HepG2 (cell line): ENCODE measurements at regions not wholly inside any gene's neighbourhood (a gene's known extent, or its start where the extent isn't known, plus 50 kb on each side); places are given as distances from the start of the nearest gene placed in this dataset.

Experiments used
- ATAC-seq: fragments of 200-7000 bp; cut with Tn5 transposase; 3 replicates; pipeline ENCODE4 v1.9.1; 2020; ENCODE audit warnings: mild to moderate bottlenecking, moderate library complexity
- BruUV-seq: library from RNA; stranded (reverse); fragments of 400-500 nt; replicated peaks from 2 replicates; lab custom pipeline; 2021; lab: Mats Ljungman, UMichigan
- CTCF ChIA-PET: fragments of 300-600 bp; formaldehyde crosslinking; extraction: SDS; loops from one replicate; lab custom pipeline; 2021; ENCODE audit warnings: low total read pairs, inconsistent platforms, low intra/inter-chr PET ratio; lab: Yijun Ruan, JAX
- POLR2A ChIA-PET: fragments of 350-600 bp; sonication (Branson Sonifier 250); formaldehyde crosslinking; loops from one replicate; lab custom pipeline; 2020; ENCODE audit warnings: antibody characterized with exemption, inconsistent platforms; lab: Yijun Ruan, JAX
- DNase-seq: peaks from one replicate; pipeline ENCODE4 v3.0.0-alpha.2; 2015; ENCODE audit warnings: low spot score
- FAIRE-seq: peaks from 3 replicates; lab custom pipeline; 2011; peaks lifted over from hg19 to GRCh38; lab: Jason Lieb, UNC
- H2AFZ ChIP-seq: one replicate; pipeline ENCODE4 v1.6.1; 2011; ENCODE audit warnings: low read length, inconsistent platforms
- H3K27ac ChIP-seq: fragments of 300-600 bp; 3 replicates; pipeline ENCODE4 v1.8.0; 2011; ENCODE audit warnings: mixed run types, mild to moderate bottlenecking, mixed read lengths, low read length, inconsistent platforms; ENCODE audit not compliant: insufficient read depth; ENCODE audit errors: extremely low read length
- H3K27me3 ChIP-seq, 2 experiments: fragments of 200-600 bp in 1 of 2; 2 replicates in 1 of 2; 3 replicates in 1 of 2; pipeline versions ENCODE4 v1.6.0 to v1.8.0; 2011; ENCODE audit warnings: low read length in 2 of 2, mild to moderate bottlenecking in 2 of 2, moderate library complexity in 2 of 2, inconsistent platforms in 1 of 2; ENCODE audit not compliant: insufficient read depth in 2 of 2, control insufficient read depth in 1 of 2
- H3K36me3 ChIP-seq, 2 experiments: fragments of 200-600 bp in 1 of 2; replicated peaks in 1 of 2; 2 replicates in 1 of 2; 3 replicates in 1 of 2; pipeline versions ENCODE4 v1.5.1 to v1.8.0; 2011; ENCODE audit warnings: low read length in 2 of 2, inconsistent platforms in 1 of 2; ENCODE audit not compliant: insufficient read depth in 2 of 2, control insufficient read depth in 1 of 2
- H3K4me1 ChIP-seq: 2 replicates; pipeline ENCODE4 v1.5.1; 2012; ENCODE audit warnings: low read length, inconsistent platforms; ENCODE audit not compliant: insufficient read depth
- H3K4me2 ChIP-seq: 2 replicates; pipeline ENCODE4 v1.6.0; 2011; ENCODE audit warnings: low read depth, low read length, inconsistent platforms
- H3K4me3 ChIP-seq, 3 experiments: fragments of 200-600 bp in 1 of 3; sonication (generic), shearing (Covaris generic) in 1 of 3; replicated peaks in 1 of 3; 2 replicates each; pipeline ENCODE4 v1.5.1; 2011 to 2016; ENCODE audit warnings: low read length in 3 of 3, inconsistent platforms in 2 of 3, low read depth in 2 of 3, mild to moderate bottlenecking in 2 of 3, control low read depth in 1 of 3, mixed read lengths in 1 of 3; ENCODE audit not compliant: insufficient read depth in 1 of 3
- H3K79me2 ChIP-seq: one replicate; pipeline ENCODE4 v1.6.1; 2011; ENCODE audit warnings: low read length, inconsistent platforms; ENCODE audit not compliant: insufficient read depth
- H3K9ac ChIP-seq: 2 replicates; pipeline ENCODE4 v1.6.0; 2011; ENCODE audit warnings: mild to moderate bottlenecking, low read depth, low read length, inconsistent platforms; ENCODE audit not compliant: insufficient read depth
- H3K9me3 ChIP-seq: 2 replicates; pipeline ENCODE4 v1.5.1; 2012; ENCODE audit warnings: mild to moderate bottlenecking, low read length
- H4K20me1 ChIP-seq: 2 replicates; pipeline ENCODE4 v1.6.0; 2011; ENCODE audit warnings: inconsistent platforms, mild to moderate bottlenecking, low read length, moderate library complexity; ENCODE audit not compliant: insufficient read depth
- KLF16 ChIP-seq, 2 experiments: sonication (generic) in 1 of 2; formaldehyde crosslinking in 1 of 2; IDR thresholded peaks; 2 replicates each; pipeline versions ENCODE4 v1.6.1 to v1.8.0; 2016 to 2023; ENCODE audit warnings: missing genetic modification reagents in 2 of 2, missing compliant biosample characterization in 1 of 2
- KMT2B ChIP-seq: IDR thresholded peaks from 2 replicates; pipeline ENCODE4 v1.6.1; 2016; ENCODE audit warnings: missing genetic modification reagents, missing compliant biosample characterization
- NFATC3 ChIP-seq: sonication (generic); formaldehyde crosslinking; IDR thresholded peaks from 2 replicates; pipeline ENCODE4 v1.5.1; 2020; ENCODE audit warnings: mild to moderate bottlenecking, missing genetic modification reagents
- PCBP1 ChIP-seq: fragments of 200-400 bp; formaldehyde crosslinking; IDR thresholded peaks from 2 replicates; pipeline ENCODE4 v1.6.1; 2017; ENCODE audit warnings: mild to moderate bottlenecking, low read depth, low read length, borderline replicate concordance
- RBAK ChIP-seq: sonication (generic); formaldehyde crosslinking; IDR thresholded peaks from 2 replicates; pipeline ENCODE4 v1.5.1; 2020; ENCODE audit warnings: mild to moderate bottlenecking, missing genetic modification reagents
- SMYD3 ChIP-seq: sonication (generic); formaldehyde crosslinking; IDR thresholded peaks from 2 replicates; pipeline ENCODE4 v1.8.1; 2023; ENCODE audit warnings: mild to moderate bottlenecking, missing genetic modification reagents
- THRA ChIP-seq: sonication (generic); formaldehyde crosslinking; IDR thresholded peaks from 2 replicates; pipeline ENCODE4 v1.4.0; 2020; ENCODE audit warnings: missing genetic modification reagents, borderline replicate concordance
- ZBTB21 ChIP-seq: sonication (generic); formaldehyde crosslinking; IDR thresholded peaks from 2 replicates; pipeline ENCODE4 v1.4.0; 2020; ENCODE audit warnings: missing genetic modification reagents
- ZBTB3 ChIP-seq: sonication (generic); formaldehyde crosslinking; IDR thresholded peaks from 2 replicates; pipeline ENCODE4 v1.4.0; 2020; ENCODE audit warnings: low read depth, mild to moderate bottlenecking, moderate library complexity, missing genetic modification reagents, borderline replicate concordance
- ZKSCAN8 ChIP-seq: IDR thresholded peaks from 2 replicates; pipeline ENCODE4 v1.6.1; 2016; ENCODE audit warnings: borderline replicate concordance, missing genetic modification reagents, missing compliant biosample characterization
- ZNF180 ChIP-seq: sonication (generic); formaldehyde crosslinking; IDR thresholded peaks from 2 replicates; pipeline ENCODE4 v1.4.0; 2020; ENCODE audit warnings: low read depth, missing genetic modification reagents, borderline replicate concordance
- ZNF292 ChIP-seq: sonication (generic); formaldehyde crosslinking; IDR thresholded peaks from 2 replicates; pipeline ENCODE4 v1.8.1; 2022; ENCODE audit warnings: mild to moderate bottlenecking, low read depth, missing genetic modification reagents, borderline replicate concordance
- ZNF556 ChIP-seq: sonication (generic); formaldehyde crosslinking; IDR thresholded peaks from 2 replicates; pipeline ENCODE4 v1.4.0; 2020; ENCODE audit warnings: mild to moderate bottlenecking, missing genetic modification reagents, borderline replicate concordance
- ZNF879 ChIP-seq: sonication (generic); formaldehyde crosslinking; IDR thresholded peaks from 2 replicates; pipeline ENCODE4 v1.8.1; 2023; ENCODE audit warnings: missing genetic modification reagents
- ZNF891 ChIP-seq: sonication (generic); formaldehyde crosslinking; IDR thresholded peaks from 2 replicates; pipeline ENCODE4 v1.5.0; 2020; ENCODE audit warnings: mild to moderate bottlenecking, missing genetic modification reagents
- WGBS: methylation state at CpG from one replicate; pipeline ENCODE4 v1.1.6; 2017; ENCODE audit warnings: low lambda C conversion rate; 5-methylcytosine and 5-hydroxymethylcytosine counted together
- in situ Hi-C: cut with HindIII; loops from 2 replicates; pipeline ENCODE4 v1.10.0; 2017; ENCODE audit warnings: low pct_unique_long_range_greater_than_20kb; ENCODE audit not compliant: extremely low pct_ligation_motif_present
- intact Hi-C: fragments of 100-400 bp; cut with micrococcal nuclease; formaldehyde crosslinking; loops from one replicate; pipeline ENCODE4 v1.10.0; 2022; ENCODE audit not compliant: unreplicated experiment
- TF ChIP-seq, protein P1 (sequence below): sonication (generic); formaldehyde crosslinking; IDR thresholded peaks from 2 replicates; pipeline ENCODE4 v1.4.0; 2020; ENCODE audit warnings: missing genetic modification reagents
- TF ChIP-seq, protein P2 (sequence below): sonication (generic); formaldehyde crosslinking; IDR thresholded peaks from 2 replicates; pipeline ENCODE4 v1.5.1; 2020; ENCODE audit warnings: mild to moderate bottlenecking, missing genetic modification reagents

DNA sequence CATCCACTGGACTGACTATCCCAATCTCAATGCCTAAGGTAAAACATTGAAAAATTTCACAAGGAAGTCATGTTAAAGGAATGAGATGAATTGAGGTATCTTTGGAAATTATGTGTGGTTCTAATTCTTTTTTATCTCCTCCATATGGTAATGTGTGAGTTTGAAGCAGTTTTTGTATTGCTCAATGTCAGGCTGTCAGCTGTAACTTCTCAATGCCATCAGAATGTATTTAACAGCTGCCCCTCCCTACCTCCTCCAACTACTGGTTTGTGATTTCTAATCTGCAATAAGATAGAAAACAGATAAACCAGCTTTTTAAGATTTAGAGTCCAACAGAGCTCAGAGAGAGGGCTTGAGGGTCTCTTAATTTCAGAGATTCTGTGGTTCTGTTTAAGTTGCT lies 1005.8 kb upstream of the ADGRB3 start (continued):
- TF ChIP-seq, protein P1, sequence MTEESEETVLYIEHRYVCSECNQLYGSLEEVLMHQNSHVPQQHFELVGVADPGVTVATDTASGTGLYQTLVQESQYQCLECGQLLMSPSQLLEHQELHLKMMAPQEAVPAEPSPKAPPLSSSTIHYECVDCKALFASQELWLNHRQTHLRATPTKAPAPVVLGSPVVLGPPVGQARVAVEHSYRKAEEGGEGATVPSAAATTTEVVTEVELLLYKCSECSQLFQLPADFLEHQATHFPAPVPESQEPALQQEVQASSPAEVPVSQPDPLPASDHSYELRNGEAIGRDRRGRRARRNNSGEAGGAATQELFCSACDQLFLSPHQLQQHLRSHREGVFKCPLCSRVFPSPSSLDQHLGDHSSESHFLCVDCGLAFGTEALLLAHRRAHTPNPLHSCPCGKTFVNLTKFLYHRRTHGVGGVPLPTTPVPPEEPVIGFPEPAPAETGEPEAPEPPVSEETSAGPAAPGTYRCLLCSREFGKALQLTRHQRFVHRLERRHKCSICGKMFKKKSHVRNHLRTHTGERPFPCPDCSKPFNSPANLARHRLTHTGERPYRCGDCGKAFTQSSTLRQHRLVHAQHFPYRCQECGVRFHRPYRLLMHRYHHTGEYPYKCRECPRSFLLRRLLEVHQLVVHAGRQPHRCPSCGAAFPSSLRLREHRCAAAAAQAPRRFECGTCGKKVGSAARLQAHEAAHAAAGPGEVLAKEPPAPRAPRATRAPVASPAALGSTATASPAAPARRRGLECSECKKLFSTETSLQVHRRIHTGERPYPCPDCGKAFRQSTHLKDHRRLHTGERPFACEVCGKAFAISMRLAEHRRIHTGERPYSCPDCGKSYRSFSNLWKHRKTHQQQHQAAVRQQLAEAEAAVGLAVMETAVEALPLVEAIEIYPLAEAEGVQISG (CRISPR knock-in tag), result no peak
- TF ChIP-seq ZBTB3, result no peak

GRCh38 chr6:67615796-67616195 lies 1019.3 kb upstream of the ADGRB3 start:
- BruUV-seq, result no TSS peak
- no peak overlapping the region for H3K4me2 ChIP-seq
- no peak overlapping the region for H3K27ac ChIP-seq
- ChIA-PET CTCF (no interaction called here), POLR2A (no interaction called here)
- no peaks in the 10 kb centered on the region for H3K4me1 ChIP-seq
- no peaks in the 10 kb centered on the region for H3K36me3 ChIP-seq
- H3K27me3 ChIP-seq, result no peaks in the 10 kb centered on the region
- H3K9me3 ChIP-seq, result no peaks in the 10 kb centered on the region
- in situ Hi-C loops (no loop called here), intact Hi-C loops (no loop called here)
- no peak for FAIRE-seq
- H3K4me3 ChIP-seq, result no peak overlapping the region
- no peak overlapping the region for H3K9ac ChIP-seq
- no peak for ATAC-seq
- DNase-seq, result no peak
- 8% methylated on average over 7 of the region's 7 CpGs for WGBS
- no peaks in the 10 kb centered on the region for H4K20me1 ChIP-seq
- H3K79me2 ChIP-seq, result no peaks in the 10 kb centered on the region
- H2AFZ ChIP-seq, result no peak overlapping the region
- TF ChIP-seq ZBTB21 (CRISPR knock-in tag), result no peak
- TF ChIP-seq ZNF292 (CRISPR knock-in tag), result no peak
- no peak for TF ChIP-seq RBAK (CRISPR knock-in tag)
- no peak for TF ChIP-seq THRA (CRISPR knock-in tag)
- TF ChIP-seq ZKSCAN8 (CRISPR knock-in tag), result no peak
- TF ChIP-seq ZNF891 (CRISPR knock-in tag), result no peak
- no peak for TF ChIP-seq ZNF879 (CRISPR knock-in tag)
- no peak for TF ChIP-seq PCBP1
- no peak for TF ChIP-seq KLF16 (CRISPR knock-in tag; IDR thresholded peaks at IDR 0.05)
- no peak for TF ChIP-seq KMT2B
- no peak for TF ChIP-seq SMYD3
- TF ChIP-seq ZNF180 (CRISPR knock-in tag), result no peak
- TF ChIP-seq NFATC3 (CRISPR knock-in tag), result no peak
- no peak for TF ChIP-seq ZNF556 (CRISPR knock-in tag)
- TF ChIP-seq, protein P2, sequence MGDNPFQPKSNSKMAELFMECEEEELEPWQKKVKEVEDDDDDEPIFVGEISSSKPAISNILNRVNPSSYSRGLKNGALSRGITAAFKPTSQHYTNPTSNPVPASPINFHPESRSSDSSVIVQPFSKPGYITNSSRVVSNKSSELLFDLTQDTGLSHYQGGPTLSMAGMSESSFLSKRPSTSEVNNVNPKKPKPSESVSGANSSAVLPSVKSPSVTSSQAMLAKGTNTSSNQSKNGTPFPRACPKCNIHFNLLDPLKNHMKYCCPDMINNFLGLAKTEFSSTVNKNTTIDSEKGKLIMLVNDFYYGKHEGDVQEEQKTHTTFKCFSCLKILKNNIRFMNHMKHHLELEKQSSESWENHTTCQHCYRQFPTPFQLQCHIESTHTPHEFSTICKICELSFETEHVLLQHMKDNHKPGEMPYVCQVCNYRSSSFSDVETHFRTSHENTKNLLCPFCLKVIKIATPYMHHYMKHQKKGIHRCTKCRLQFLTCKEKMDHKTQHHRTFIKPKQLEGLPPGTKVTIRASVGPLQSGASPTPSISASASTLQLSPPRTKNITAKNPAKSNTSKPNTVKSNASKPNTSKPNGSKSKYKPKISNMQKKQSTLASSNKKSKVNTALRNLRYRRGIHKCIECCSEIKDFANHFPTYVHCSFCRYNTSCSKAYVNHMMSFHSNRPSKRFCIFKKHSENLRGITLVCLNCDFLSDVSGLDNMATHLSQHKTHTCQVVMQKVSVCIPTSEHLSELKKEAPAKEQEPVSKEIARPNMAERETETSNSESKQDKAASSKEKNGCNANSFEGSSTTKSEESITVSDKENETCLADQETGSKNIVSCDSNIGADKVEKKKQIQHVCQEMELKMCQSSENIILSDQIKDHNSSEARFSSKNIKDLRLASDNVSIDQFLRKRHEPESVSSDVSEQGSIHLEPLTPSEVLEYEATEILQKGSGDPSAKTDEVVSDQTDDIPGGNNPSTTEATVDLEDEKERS (CRISPR knock-in tag), result no peak
